ENCODE measurements at regions not wholly inside any gene's neighbourhood (a gene's known extent, or its start where the extent isn't known, plus 50 kb on each side); places are given as distances from the start of the nearest gene placed in this dataset.

GRCh38 chr12:115752913-115753726 lies 524.4 kb downstream of the MED13L start:
- Histone ChIP-seq H3K27me3 (ENCODE audit: insufficient read depth, low read depth, low read length) (peaks cover 49% of the 10 kb centered on the region), H4K20me1 (ENCODE audit: insufficient read depth) (no peaks in the 10 kb centered on the region), H3K4me2 (ENCODE audit: low read length) (no peak overlapping the region)

GRCh38 chr12:115752156-115752555 lies 525.3 kb downstream of the MED13L start:
- Histone ChIP-seq H3F3A (ENCODE audit: insufficient read depth, low read length, poor library complexity, severe bottlenecking) (no peaks in the 10 kb centered on the region), H3K27ac (ENCODE audit: low read length) (no peak overlapping the region), H3K36me3 (ENCODE audit: insufficient read depth, low read length) (no peaks in the 10 kb centered on the region), H3K27me3 (ENCODE audit: insufficient read depth, low read depth, low read length) (peaks cover 40% of the 10 kb centered on the region), H3K9me3 (ENCODE audit: low read length) (no peaks in the 10 kb centered on the region), H3K9me2 (ENCODE audit: insufficient read depth, low read length) (no peaks in the 10 kb centered on the region), H3K79me2 (replicated peaks; ENCODE audit: insufficient read depth, low read length) (no peaks in the 10 kb centered on the region), H4K20me1 (ENCODE audit: insufficient read depth) (no peaks in the 10 kb centered on the region), H3K4me2 (ENCODE audit: low read length) (no peak overlapping the region), H3K4me3 (ENCODE audit: low read length) (no peak overlapping the region), H2AFZ (ENCODE audit: low read depth, low read length) (no peak overlapping the region), H3K9ac (ENCODE audit: low read length) (no peak overlapping the region)
- TF ChIP-seq RAD21 (conservative IDR thresholded peaks at IDR 0.05) (no peak), POLR2AphosphoS5 (IDR thresholded peaks at IDR 0.05) (no peak), REST (IDR thresholded peaks at IDR 0.05; ENCODE audit: borderline replicate concordance) (no peak)

More at GRCh38 chr12:115752913-115753726, 524.4 kb downstream of the MED13L start:
- Histone ChIP-seq H3K36me3 (ENCODE audit: insufficient read depth, low read length) (no peaks in the 10 kb centered on the region), H3K9me2 (ENCODE audit: insufficient read depth, low read length) (no peaks in the 10 kb centered on the region), H3K4me3 (ENCODE audit: low read length) (no peak overlapping the region), H3K9ac (ENCODE audit: low read length) (no peak overlapping the region), H2AFZ (ENCODE audit: low read depth, low read length) (no peak overlapping the region), H3K27ac (ENCODE audit: low read length) (no peak overlapping the region), H3K9me3 (ENCODE audit: low read length) (no peaks in the 10 kb centered on the region), H3K79me2 (replicated peaks; ENCODE audit: insufficient read depth, low read length) (no peaks in the 10 kb centered on the region), H3F3A (ENCODE audit: insufficient read depth, low read length, poor library complexity, severe bottlenecking) (no peaks in the 10 kb centered on the region)
- TF ChIP-seq RAD21 (conservative IDR thresholded peaks at IDR 0.05) (peak; percentile 96), EP300 (conservative IDR thresholded peaks at IDR 0.05; ENCODE audit: poor library complexity, severe bottlenecking) (no peak), CTCF (IDR thresholded peaks at IDR 0.05; ENCODE audit: poor library complexity, severe bottlenecking) (peak; percentile 90), SMC3 (conservative IDR thresholded peaks at IDR 0.05; ENCODE audit: poor library complexity) (peak; percentile 98)

GRCh38 chr12:115750340-115750739 lies 527.2 kb downstream of the MED13L start:
- Histone ChIP-seq H3K4me2 (ENCODE audit: low read length) (no peak overlapping the region), H3K9me3 (ENCODE audit: low read length) (no peaks in the 10 kb centered on the region), H3K27ac (ENCODE audit: low read length) (no peak overlapping the region), H3K79me2 (replicated peaks; ENCODE audit: insufficient read depth, low read length) (no peaks in the 10 kb centered on the region), H3K9me2 (ENCODE audit: insufficient read depth, low read length) (no peaks in the 10 kb centered on the region), H3K4me3 (ENCODE audit: low read length) (no peak overlapping the region), H3K27me3 (ENCODE audit: insufficient read depth, low read depth, low read length) (peaks cover 21% of the 10 kb centered on the region), H3K9ac (ENCODE audit: low read length) (no peak overlapping the region), H3K36me3 (ENCODE audit: insufficient read depth, low read length) (no peaks in the 10 kb centered on the region), H2AFZ (ENCODE audit: low read depth, low read length) (no peak overlapping the region), H3F3A (ENCODE audit: insufficient read depth, low read length, poor library complexity, severe bottlenecking) (no peaks in the 10 kb centered on the region), H4K20me1 (ENCODE audit: insufficient read depth) (no peaks in the 10 kb centered on the region)
- TF ChIP-seq REST (IDR thresholded peaks at IDR 0.05; ENCODE audit: borderline replicate concordance) = no peak
- TF ChIP-seq TAF1 (IDR thresholded peaks at IDR 0.05; ENCODE audit: low read depth) = no peak
- no peak for TF ChIP-seq POLR2AphosphoS5 (IDR thresholded peaks at IDR 0.05)
- TF ChIP-seq MXI1 (conservative IDR thresholded peaks at IDR 0.05; ENCODE audit: poor library complexity, severe bottlenecking) = no peak
- no peak for TF ChIP-seq EZH2 (IDR thresholded peaks at IDR 0.05; ENCODE audit: borderline replicate concordance, insufficient read depth, low read length, poor library complexity, severe bottlenecking)
- no peak for TF ChIP-seq EP300 (conservative IDR thresholded peaks at IDR 0.05; ENCODE audit: poor library complexity, severe bottlenecking)
- no peak for TF ChIP-seq RAD21 (conservative IDR thresholded peaks at IDR 0.05)
- no peak for TF ChIP-seq CTCF (IDR thresholded peaks at IDR 0.05; ENCODE audit: poor library complexity, severe bottlenecking)
